Bone marrow (tissue), 2 donors: ENCODE measurements at regions not wholly inside any gene's neighbourhood (a gene's known extent, or its start where the extent isn't known, plus 50 kb on each side); places are given as distances from the start of the nearest gene placed in this dataset.

Experiments
- DNase-seq, 2 donors: peaks; one replicate each; lab custom pipeline; 2025; lab: John Stamatoyannopoulos, UW

- no peak for DNase-seq
These were observed 114.0 kb upstream of the TMEM132D start for GRCh38 chr12:130017591-130018449.

DNA sequence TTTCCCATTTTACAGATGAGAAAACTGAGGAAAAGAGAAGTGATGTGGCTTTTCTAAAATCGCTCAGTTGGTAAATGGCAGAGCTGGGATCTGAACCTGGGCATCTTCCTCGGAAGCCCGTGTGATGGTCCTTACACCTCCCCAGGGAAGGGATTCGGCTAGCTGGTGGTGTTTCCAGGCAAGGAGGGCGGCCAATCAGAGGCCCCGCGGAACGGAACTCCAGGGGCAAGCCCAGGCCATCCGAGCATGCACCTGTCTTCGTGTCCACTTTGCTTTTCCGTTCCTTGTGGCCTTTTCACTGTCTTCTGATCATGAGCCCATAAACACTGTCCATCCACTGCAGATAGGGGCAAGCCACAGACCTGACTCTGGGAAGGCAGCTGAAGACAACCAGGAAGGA lies 114.8 kb upstream of the TMEM132D start:
- no peak for DNase-seq

DNA sequence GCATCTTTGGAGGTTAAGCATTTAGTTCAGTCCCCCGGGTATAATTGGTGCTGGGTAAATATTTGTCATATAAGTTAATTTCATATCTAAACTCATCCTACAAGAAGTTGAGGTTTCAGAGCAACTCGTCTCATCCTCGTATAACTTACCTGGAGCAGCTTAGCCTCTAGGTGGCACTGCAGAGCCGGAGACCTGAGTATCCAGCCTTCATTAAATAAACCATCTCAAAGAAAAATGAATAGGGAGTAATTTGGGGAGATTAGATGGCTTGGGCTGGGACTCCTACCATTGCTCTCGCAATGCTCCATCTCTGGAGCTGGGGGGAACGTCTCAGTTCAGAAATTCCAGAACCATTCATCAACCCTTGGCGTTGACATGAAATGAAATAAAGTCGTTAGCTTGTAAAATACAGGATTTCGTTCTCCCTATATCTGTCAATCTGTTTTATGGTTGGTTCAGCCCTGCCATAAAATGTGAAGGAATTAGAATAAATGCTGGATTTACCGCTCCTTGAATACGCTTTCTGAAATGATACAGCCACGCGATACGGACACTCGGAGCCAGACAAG lies 122.9 kb upstream of the TMEM132D start:
- no peak for DNase-seq

DNA sequence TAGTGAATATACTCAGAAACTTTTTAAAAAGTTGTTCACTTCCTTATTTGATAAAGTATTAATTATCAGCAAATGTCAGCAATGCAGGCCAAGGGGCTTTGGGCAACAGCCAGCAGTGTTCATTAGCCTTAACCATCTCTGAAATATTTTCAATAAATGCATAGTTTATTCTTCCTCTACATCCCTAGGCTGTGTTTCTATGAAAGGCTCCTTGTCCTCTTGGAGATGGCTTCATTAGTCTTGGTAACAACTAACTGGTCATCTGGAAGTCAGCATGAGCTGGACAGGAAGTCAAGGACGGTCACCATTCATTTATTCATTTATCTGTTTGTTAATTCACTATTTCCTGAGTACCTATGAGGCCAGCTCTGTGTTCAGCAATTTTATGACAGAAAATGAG lies 124.0 kb upstream of the TMEM132D start:
- DNase-seq: no peak

GRCh38 chr12:130029151-130029550 lies 125.3 kb upstream of the TMEM132D start:
- DNase-seq: no peak

- DNase-seq: no peak
These were observed 127.2 kb upstream of the TMEM132D start for GRCh38 chr12:130031041-130031440.

- peak; percentile 8 to 19 for DNase-seq
These were observed 127.9 kb upstream of the TMEM132D start for GRCh38 chr12:130031571-130032189.

DNA sequence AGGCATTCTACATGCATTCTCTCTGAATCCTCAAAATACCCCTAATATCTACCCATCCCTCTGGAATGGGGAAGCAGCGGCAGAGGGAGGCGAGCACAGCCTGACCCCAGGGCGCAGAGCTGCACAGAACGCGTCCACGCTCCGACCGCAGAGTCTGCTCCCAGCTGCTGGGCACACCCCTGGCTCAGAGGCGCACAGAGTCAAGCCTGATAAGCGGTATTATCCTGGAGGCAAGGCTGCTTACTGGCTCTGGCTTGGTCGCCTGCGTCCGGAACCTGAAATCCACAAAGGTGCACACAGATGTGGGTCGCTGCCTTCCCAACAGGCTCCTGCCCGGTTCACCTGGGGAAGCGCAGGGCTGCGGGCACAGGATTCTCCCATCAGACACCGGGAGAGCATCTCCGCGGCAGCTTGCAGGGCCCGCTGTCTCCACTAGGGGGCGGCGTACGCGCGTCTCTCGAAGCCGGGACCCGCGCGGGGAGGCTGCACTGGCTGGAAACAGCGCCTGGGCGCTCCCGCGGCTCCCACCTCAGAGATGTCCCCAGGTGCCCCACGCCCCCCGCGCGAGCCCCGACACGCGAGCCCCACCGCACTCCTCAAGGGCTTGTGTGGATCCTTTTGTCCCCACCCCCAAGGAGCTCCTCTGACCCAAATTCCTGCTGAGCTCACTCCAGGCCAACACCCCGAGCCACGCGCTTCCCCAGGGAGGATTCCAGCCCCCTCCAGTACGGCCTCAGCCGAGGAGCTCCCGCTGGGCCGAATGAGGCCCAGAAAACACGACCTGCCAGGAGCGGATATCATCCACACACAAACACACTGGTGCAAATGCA lies 120.1 kb upstream of the FZD10 start:
- no peak for DNase-seq

GRCh38 chr12:130043685-130044406 lies 118.4 kb upstream of the FZD10 start:
- no peak for DNase-seq

GRCh38 chr12:130044991-130045621 lies 117.2 kb upstream of the FZD10 start:
- no peak for DNase-seq

DNA sequence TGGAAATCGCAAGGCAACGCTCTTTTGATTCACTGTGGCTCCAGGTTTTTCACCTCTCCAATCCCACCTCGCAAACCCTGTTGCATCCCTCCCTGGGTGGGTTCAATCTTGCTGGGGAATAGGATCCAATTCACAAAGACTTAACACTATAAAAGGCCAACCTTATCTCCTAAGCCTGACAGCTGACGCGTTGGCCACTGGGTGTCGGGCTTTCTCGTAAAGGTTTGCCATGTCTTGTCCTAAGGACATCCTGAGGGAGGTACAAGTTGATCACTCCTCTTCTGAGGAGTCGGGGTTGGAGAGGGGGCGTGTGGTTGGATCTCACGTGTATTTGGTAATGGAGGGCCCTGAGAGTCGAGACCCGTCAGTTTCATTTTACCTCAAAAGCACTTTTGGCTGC lies 112.6 kb upstream of the FZD10 start:
- DNase-seq: no peak

DNA sequence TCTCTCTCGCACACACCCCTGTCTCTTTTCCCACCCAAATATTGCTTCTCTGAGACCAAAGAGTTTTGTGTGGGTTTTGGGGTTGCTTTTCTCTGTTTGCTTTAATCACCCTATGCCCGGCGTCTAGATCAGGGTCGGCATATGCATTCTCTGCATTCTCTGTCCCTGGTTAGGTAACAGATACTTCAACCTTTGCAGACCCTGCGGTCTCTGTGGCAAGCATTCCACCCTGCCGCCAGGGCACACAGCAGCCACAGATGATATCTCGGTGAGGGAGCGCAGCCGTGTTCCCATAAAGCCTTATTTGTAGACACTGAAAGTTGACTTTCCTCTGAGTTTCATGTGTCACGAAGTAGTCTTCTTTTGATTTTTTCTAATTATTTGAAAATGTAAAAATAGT lies 110.4 kb upstream of the FZD10 start:
- no peak for DNase-seq

DNA sequence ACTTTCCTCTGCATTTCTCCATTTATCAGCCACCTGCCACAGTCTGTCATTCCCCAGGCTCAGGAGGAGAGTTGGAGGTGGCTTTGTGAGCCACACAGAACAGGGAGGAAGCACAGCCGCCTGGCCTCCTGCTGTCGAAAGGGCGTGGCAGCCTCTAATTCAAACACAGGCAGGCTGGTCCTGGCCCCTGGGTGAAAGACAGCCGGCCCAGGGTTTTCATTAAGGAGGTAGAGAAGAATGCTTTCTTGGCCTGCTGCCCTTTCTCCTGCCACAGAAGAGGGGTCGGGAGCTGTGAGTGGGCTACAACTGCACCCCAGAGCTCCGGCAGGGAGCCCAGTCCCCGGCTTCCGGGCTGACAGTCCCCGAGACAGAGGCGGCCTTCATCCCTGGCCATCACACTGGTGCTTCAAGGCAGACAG lies 108.6 kb upstream of the FZD10 start:
- no peak for DNase-seq

- DNase-seq: no peak
These were observed 107.5 kb upstream of the FZD10 start for GRCh38 chr12:130054803-130055202.

DNA sequence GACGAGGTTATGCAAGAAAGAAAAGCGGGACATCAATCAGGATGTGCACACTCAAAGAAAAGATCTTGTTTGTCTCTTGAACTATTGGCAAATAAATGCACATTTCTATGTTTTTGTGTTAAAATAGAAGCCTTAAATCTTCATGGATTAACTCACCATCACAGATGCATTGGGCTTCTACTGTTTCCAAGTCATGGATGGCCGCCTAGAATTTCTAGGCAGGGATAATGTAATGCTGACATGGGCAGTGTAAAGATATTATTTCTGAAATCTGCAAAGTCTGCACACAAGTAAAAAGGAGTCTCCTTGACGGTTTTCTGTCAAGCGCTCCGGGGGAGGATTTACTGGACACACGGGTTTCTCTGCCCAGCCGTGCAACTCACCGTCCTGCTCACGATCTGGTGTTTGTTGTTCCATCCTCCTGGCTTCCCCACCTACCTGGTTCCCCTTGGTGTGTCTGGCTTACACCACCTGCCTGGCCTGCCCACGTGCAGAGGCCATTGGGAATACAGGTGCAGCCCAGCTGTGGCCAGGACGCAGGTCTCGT lies 103.3 kb upstream of the FZD10 start:
- no peak for DNase-seq

DNA sequence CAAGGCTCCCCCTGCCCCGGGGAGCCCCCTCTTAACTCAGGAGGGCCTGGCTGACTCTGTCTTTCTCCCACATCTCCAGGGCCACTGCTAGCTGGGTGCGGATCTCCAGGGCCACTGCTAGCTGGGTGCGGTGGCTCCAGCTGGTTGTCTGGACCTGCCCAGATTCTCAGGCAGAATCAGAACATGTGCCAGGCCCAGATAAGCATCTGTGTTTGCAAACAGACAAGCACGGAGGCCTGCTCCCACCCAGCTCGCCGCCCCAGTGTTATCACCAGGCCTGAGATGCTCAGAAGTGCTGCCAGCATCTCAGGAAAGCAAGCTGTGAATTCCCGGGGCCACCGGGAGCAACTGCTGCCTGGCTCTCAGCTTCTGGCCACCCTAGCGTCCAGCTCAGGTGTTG lies 98.4 kb upstream of the FZD10 start:
- DNase-seq: no peak

DNA sequence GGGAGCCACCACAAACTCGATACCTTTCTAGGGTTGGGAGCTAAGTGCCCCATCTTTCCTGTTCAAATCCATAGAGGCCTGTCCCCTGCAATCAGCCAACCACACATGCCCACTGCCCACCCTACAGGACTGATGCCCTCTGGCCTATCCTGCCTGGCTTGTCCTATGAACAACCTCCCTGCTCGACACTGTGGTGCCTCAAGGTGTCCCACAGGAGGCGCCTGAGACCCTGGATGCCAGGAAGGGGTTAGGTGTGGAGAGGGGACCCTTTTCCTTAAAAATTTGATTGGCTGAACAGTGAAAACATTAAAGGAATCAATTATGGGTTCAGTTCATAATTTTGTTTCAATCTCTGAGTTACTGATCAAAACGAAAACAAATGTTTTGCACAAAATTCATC lies 97.3 kb upstream of the FZD10 start:
- DNase-seq: no peak

DNA sequence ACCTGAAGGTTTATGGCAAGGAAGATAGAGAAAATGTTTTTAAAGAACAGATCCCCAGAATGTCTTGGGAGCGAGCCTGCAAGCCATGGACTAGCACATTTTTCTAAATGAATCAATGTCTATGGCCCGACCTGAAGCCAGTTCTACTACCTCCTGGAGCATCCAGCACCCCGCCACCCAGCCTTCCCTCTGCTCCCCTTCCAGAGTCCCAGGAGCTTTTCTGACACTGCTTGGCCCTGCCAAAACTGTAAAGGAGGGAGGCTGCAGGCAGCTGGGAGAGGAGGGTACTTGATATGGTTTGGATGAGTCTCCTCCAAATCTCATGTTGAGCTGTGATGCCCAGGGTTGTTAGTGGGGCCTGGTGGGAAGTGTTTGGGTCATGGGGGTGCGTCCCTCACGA lies 95.5 kb upstream of the FZD10 start:
- DNase-seq: no peak

- DNase-seq: no peak
These were observed 93.5 kb upstream of the FZD10 start for GRCh38 chr12:130068741-130069140.

GRCh38 chr12:130070126-130070611 lies 92.1 kb upstream of the FZD10 start:
- no peak for DNase-seq

DNA sequence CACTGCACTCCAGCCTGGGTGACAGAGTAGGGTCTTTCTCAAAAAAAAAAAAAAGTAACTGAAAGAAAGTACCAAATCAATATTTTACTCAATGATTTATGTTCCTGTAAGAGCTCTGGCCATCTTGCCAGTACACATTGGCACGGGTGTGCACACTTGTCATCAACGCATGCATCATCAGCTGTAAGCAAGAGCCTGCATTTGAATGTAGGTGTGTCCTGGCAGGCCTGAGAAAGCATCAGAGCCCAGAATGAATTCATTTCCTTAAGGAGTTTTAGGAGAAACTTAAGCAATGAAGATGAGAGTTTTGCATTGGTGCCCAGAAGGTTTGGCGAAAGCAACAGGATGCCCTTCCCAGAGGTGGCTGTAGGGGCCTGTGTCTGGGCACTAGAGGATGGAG lies 88.5 kb upstream of the FZD10 start:
- DNase-seq: no peak
